ENCODE measurements at regions not wholly inside any gene's neighbourhood (a gene's known extent, or its start where the extent isn't known, plus 50 kb on each side); places are given as distances from the start of the nearest gene placed in this dataset.

GRCh38 chr4:130043732-130044160 lies 947.8 kb downstream of the C4orf33 start:
- intact Hi-C loops (cut with DNase I): no loop called here
- H3K27me3 ChIP-seq: no peaks in the 10 kb centered on the region
- TF ChIP-seq POLR2A (IDR thresholded peaks at IDR 0.05): no peak
- TF ChIP-seq, protein P1, sequence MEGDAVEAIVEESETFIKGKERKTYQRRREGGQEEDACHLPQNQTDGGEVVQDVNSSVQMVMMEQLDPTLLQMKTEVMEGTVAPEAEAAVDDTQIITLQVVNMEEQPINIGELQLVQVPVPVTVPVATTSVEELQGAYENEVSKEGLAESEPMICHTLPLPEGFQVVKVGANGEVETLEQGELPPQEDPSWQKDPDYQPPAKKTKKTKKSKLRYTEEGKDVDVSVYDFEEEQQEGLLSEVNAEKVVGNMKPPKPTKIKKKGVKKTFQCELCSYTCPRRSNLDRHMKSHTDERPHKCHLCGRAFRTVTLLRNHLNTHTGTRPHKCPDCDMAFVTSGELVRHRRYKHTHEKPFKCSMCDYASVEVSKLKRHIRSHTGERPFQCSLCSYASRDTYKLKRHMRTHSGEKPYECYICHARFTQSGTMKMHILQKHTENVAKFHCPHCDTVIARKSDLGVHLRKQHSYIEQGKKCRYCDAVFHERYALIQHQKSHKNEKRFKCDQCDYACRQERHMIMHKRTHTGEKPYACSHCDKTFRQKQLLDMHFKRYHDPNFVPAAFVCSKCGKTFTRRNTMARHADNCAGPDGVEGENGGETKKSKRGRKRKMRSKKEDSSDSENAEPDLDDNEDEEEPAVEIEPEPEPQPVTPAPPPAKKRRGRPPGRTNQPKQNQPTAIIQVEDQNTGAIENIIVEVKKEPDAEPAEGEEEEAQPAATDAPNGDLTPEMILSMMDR (IDR thresholded peaks at IDR 0.05): no peak
- no peak overlapping the region for H3K27ac ChIP-seq
- DNase-seq: no peak
- 50 to 53% methylated on average over 1 of the region's 1 CpG for WGBS, 2 donors
- H3K4me1 ChIP-seq: no peaks in the 10 kb centered on the region
- H3K36me3 ChIP-seq: no peaks in the 10 kb centered on the region
- no peak overlapping the region for H3K4me3 ChIP-seq
- peaks cover 0 to 2% (median 0%) of the 10 kb centered on the region in 3 donors for H3K9me3 ChIP-seq

DNA sequence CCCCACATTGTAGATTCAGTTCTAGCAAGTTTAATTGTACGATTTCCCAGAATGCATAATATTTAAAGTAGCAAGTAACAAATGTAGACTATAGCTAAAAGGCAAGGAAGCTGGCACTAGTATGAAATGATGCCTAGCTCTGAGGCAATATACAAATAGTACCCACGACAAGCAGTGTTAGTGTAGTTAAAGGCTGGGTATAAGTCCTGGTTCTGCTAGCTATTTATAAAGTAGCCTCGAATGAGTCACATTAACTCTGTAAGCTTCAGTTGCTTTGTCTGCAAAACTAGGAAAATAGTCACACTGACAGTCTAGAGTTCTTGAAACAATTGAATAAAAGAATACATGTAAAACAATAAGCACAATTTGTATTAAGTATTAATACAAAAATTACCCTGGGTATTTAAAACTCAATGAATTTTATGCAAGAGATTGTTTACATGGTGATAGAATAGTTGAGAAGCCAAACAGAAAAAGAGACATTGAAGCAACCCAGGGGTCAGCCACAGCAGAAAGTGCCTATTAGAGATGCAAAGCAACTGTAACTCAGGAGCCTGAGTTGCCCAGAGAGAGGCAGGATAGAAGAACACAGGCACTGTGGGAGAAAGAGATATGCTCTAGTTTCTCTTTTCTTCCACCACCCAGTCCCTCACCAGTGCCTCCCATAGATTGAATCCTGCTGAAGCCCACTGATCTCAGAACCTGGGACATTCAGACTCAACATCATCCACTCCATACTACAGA lies 949.0 kb downstream of the C4orf33 start:
- no peak overlapping the region for H3K4me3 ChIP-seq
- 57% methylated on average over 3 of the region's 3 CpGs for WGBS, 2 donors
- intact Hi-C loops (cut with DNase I): no loop called here
- no peak for DNase-seq
- H3K36me3 ChIP-seq: no peaks in the 10 kb centered on the region
- H3K9me3 ChIP-seq: no peaks in the 10 kb centered on the region
- no peaks in the 10 kb centered on the region for H3K27me3 ChIP-seq
- H3K4me1 ChIP-seq: no peaks in the 10 kb centered on the region
- H3K27ac ChIP-seq: no peak overlapping the region
- TF ChIP-seq POLR2A (IDR thresholded peaks at IDR 0.05): no peak
- TF ChIP-seq, protein P1 (IDR thresholded peaks at IDR 0.05): no peak

DNA sequence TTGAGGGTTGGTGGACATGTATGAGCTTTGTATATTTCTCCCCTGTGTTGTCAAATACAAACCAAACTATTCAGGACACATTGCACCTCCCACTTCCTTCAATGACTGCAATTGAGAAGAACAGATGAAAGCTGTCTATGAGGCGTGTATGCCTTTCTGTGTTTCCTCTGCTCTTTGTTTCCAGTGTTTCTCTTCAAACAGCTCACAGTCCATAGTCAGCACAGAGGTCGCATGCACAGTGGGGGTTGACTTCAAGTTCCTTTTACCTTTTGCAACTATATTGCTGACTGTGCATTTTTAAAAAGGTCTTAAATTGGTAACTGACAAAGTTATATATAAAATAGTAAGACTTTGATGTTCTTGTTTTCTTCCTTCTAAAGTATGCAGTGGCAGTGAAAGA lies 957.8 kb downstream of the C4orf33 start:
- Histone ChIP-seq H3K27me3 (no peaks in the 10 kb centered on the region), H3K4me1 (no peaks in the 10 kb centered on the region), H3K9me3 (no peaks in the 10 kb centered on the region), H3K36me3 (no peaks in the 10 kb centered on the region), H3K27ac (no peak overlapping the region), H3K4me3 (no peak overlapping the region)
- DNase-seq: no peak
- 30 to 42% methylated on average over 2 of the region's 2 CpGs for WGBS, 2 donors
- TF ChIP-seq, protein P1 (IDR thresholded peaks at IDR 0.05): no peak
- TF ChIP-seq POLR2A (IDR thresholded peaks at IDR 0.05): no peak
- intact Hi-C loops (cut with DNase I): no loop called here

GRCh38 chr4:130054908-130055307 lies 959.0 kb downstream of the C4orf33 start:
- 11 to 38% methylated on average over 1 of the region's 1 CpG for WGBS, 2 donors
- no peaks in the 10 kb centered on the region for H3K9me3 ChIP-seq
- TF ChIP-seq POLR2A (IDR thresholded peaks at IDR 0.05): no peak
- TF ChIP-seq, protein P1 (IDR thresholded peaks at IDR 0.05): no peak
- no peak overlapping the region for H3K27ac ChIP-seq
- intact Hi-C loops (cut with DNase I): no loop called here
- no peaks in the 10 kb centered on the region for H3K27me3 ChIP-seq
- H3K4me3 ChIP-seq: no peak overlapping the region
- no peaks in the 10 kb centered on the region for H3K36me3 ChIP-seq
- no peaks in the 10 kb centered on the region for H3K4me1 ChIP-seq
- no peak for DNase-seq

- 87 to 94% methylated on average over 2 of the region's 2 CpGs for WGBS, 2 donors
Measured at GRCh38 chr4:130056286-130056685, 960.3 kb downstream of the C4orf33 start.

More at GRCh38 chr4:130056286-130056685, 960.3 kb downstream of the C4orf33 start:
- no peak for DNase-seq
- H3K9me3 ChIP-seq: no peaks in the 10 kb centered on the region
- intact Hi-C loops (cut with DNase I): no loop called here
- H3K4me3 ChIP-seq: no peak overlapping the region
- H3K4me1 ChIP-seq: no peaks in the 10 kb centered on the region
- H3K27me3 ChIP-seq: no peaks in the 10 kb centered on the region
- H3K36me3 ChIP-seq: no peaks in the 10 kb centered on the region
- H3K27ac ChIP-seq: no peak overlapping the region
- TF ChIP-seq POLR2A (IDR thresholded peaks at IDR 0.05): no peak
